ENCODE measurements at regions not wholly inside any gene's neighbourhood (a gene's known extent, or its start where the extent isn't known, plus 50 kb on each side); places are given as distances from the start of the nearest gene placed in this dataset.

- TF ChIP-seq SOX15 (CRISPR knock-in tag; IDR thresholded peaks at IDR 0.05) (no peak), CTCF (IDR thresholded peaks at IDR 0.05) (no peak), ETV6 (CRISPR knock-in tag; IDR thresholded peaks at IDR 0.05) (no peak), GTF2I (CRISPR knock-in tag; conservative IDR thresholded peaks at IDR 0.05) (no peak)
Observed at GRCh38 chr6:165827190-165827518, 164.1 kb upstream of the PDE10A start.
